ENCODE measurements at regions not wholly inside any gene's neighbourhood (a gene's known extent, or its start where the extent isn't known, plus 50 kb on each side); places are given as distances from the start of the nearest gene placed in this dataset.

- TF ChIP-seq YY1 (IDR thresholded peaks at IDR 0.05; ENCODE audit: insufficient read depth, insufficient read length) (no peak), ZNF274 (IDR thresholded peaks at IDR 0.05; ENCODE audit: low read depth, low read length) (no peak), SUZ12 (IDR thresholded peaks at IDR 0.05; ENCODE audit: extremely low read depth, insufficient read depth, insufficient read length) (no peak)
- no peak overlapping the region for H3K9ac ChIP-seq (ENCODE audit: insufficient read length, low read depth)
- H3K27me3 ChIP-seq (ENCODE audit: insufficient read depth, insufficient read length): no peaks in the 10 kb centered on the region
- no peaks in the 10 kb centered on the region for H3K4me1 ChIP-seq (ENCODE audit: insufficient read depth, insufficient read length)
- no peak overlapping the region for H3K4me3 ChIP-seq (ENCODE audit: insufficient read length, low read depth)
- no peak for DNase-seq (ENCODE audit: low read depth, low spot score)
- no peaks in the 10 kb centered on the region for H3K9me3 ChIP-seq (ENCODE audit: insufficient read depth, low read length)
- no peaks in the 10 kb centered on the region for H3K36me3 ChIP-seq (ENCODE audit: insufficient read depth, insufficient read length, low read length)
Measured at GRCh38 chr6:56378507-56378906, 131.1 kb upstream of the COL21A1 start.

DNA sequence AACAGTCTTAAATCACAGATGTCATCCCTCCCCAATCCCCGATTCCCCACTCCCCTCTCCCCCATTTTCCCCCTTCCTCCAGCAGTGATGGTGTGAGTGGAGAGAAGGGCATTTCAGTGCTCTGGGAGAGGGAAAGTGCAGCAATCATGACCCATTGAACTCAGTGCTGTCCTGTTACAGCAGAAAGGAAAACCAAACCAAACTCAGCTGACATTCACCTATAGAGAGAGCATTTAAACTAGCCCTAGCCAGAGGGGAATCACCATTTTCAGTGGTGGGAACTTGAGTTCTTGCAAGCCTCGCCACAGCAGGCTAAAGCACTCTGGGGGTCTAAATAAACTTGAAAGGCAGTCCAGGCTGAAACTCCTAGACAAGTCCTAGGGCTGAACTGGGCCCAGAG is 129.9 kb upstream of the COL21A1 start:
- H3K4me3 ChIP-seq (ENCODE audit: insufficient read length, low read depth): no peak overlapping the region
- no peaks in the 10 kb centered on the region for H3K36me3 ChIP-seq (ENCODE audit: insufficient read depth, insufficient read length, low read length)
- no peak for DNase-seq (ENCODE audit: low read depth, low spot score)
- no peaks in the 10 kb centered on the region for H3K27me3 ChIP-seq (ENCODE audit: insufficient read depth, insufficient read length)
- H3K9me3 ChIP-seq (ENCODE audit: insufficient read depth, low read length): no peaks in the 10 kb centered on the region
- no peak overlapping the region for H3K9ac ChIP-seq (ENCODE audit: insufficient read length, low read depth)
- no peaks in the 10 kb centered on the region for H3K4me1 ChIP-seq (ENCODE audit: insufficient read depth, insufficient read length)
- TF ChIP-seq YY1 (IDR thresholded peaks at IDR 0.05; ENCODE audit: insufficient read depth, insufficient read length) (no peak), SUZ12 (IDR thresholded peaks at IDR 0.05; ENCODE audit: extremely low read depth, insufficient read depth, insufficient read length) (no peak), ZNF274 (IDR thresholded peaks at IDR 0.05; ENCODE audit: low read depth, low read length) (no peak)

GRCh38 chr6:56375806-56376205 is 128.4 kb upstream of the COL21A1 start:
- Histone ChIP-seq H3K4me3 (ENCODE audit: insufficient read length, low read depth) (no peak overlapping the region), H3K27me3 (ENCODE audit: insufficient read depth, insufficient read length) (no peaks in the 10 kb centered on the region), H3K9me3 (ENCODE audit: insufficient read depth, low read length) (no peaks in the 10 kb centered on the region), H3K36me3 (ENCODE audit: insufficient read depth, insufficient read length, low read length) (no peaks in the 10 kb centered on the region), H3K9ac (ENCODE audit: insufficient read length, low read depth) (no peak overlapping the region), H3K4me1 (ENCODE audit: insufficient read depth, insufficient read length) (no peaks in the 10 kb centered on the region)
- no peak for TF ChIP-seq ZNF274 (IDR thresholded peaks at IDR 0.05; ENCODE audit: low read depth, low read length)
- no peak for TF ChIP-seq YY1 (IDR thresholded peaks at IDR 0.05; ENCODE audit: insufficient read depth, insufficient read length)
- no peak for TF ChIP-seq SUZ12 (IDR thresholded peaks at IDR 0.05; ENCODE audit: extremely low read depth, insufficient read depth, insufficient read length)
- DNase-seq (ENCODE audit: low read depth, low spot score): no peak

GRCh38 chr6:56374841-56375369 is 127.5 kb upstream of the COL21A1 start:
- H3K4me3 ChIP-seq (ENCODE audit: insufficient read length, low read depth): no peak overlapping the region
- H3K4me1 ChIP-seq (ENCODE audit: insufficient read depth, insufficient read length): no peaks in the 10 kb centered on the region
- no peaks in the 10 kb centered on the region for H3K9me3 ChIP-seq (ENCODE audit: insufficient read depth, low read length)
- H3K9ac ChIP-seq (ENCODE audit: insufficient read length, low read depth): no peak overlapping the region
- DNase-seq (ENCODE audit: low read depth, low spot score): no peak
- no peaks in the 10 kb centered on the region for H3K36me3 ChIP-seq (ENCODE audit: insufficient read depth, insufficient read length, low read length)
- H3K27me3 ChIP-seq (ENCODE audit: insufficient read depth, insufficient read length): no peaks in the 10 kb centered on the region
- TF ChIP-seq ZNF274 (IDR thresholded peaks at IDR 0.05; ENCODE audit: low read depth, low read length): no peak
- TF ChIP-seq YY1 (IDR thresholded peaks at IDR 0.05; ENCODE audit: insufficient read depth, insufficient read length): no peak
- no peak for TF ChIP-seq SUZ12 (IDR thresholded peaks at IDR 0.05; ENCODE audit: extremely low read depth, insufficient read depth, insufficient read length)

DNA sequence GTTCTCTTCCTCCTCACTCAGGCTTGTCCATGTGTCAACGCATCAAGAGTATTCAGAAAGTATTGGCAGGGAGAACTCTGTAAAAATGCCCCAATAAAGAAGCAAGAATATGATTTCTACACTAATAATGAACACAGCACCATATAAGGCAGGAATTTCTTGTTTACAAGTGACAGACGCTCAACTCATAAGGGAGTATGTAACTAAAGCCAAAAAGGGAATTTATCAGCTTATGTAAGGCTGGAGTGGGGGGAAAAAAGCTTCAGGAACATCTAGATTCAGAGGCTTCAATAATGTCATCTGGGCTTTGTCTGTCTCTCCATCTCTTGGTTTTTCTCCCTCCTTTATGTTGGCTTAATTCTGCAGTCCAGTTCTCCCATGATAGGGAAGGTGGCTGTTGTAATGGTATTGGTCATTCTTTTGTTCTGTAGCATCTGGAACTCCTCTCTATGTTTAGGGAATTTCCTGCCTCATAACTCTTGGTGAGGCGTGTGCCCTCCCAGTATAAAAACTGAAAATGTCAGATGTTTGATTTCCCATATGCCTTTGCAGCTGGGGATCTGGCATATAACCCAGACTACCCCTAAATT is 125.1 kb upstream of the COL21A1 start:
- Histone ChIP-seq H3K9me3 (ENCODE audit: insufficient read depth, low read length) (no peaks in the 10 kb centered on the region), H3K27me3 (ENCODE audit: insufficient read depth, insufficient read length) (no peaks in the 10 kb centered on the region), H3K9ac (ENCODE audit: insufficient read length, low read depth) (no peak overlapping the region), H3K4me1 (ENCODE audit: insufficient read depth, insufficient read length) (no peaks in the 10 kb centered on the region), H3K4me3 (ENCODE audit: insufficient read length, low read depth) (no peak overlapping the region), H3K36me3 (ENCODE audit: insufficient read depth, insufficient read length, low read length) (no peaks in the 10 kb centered on the region)
- no peak for DNase-seq (ENCODE audit: low read depth, low spot score)
- TF ChIP-seq ZNF274 (IDR thresholded peaks at IDR 0.05; ENCODE audit: low read depth, low read length) (no peak), SUZ12 (IDR thresholded peaks at IDR 0.05; ENCODE audit: extremely low read depth, insufficient read depth, insufficient read length) (no peak), YY1 (IDR thresholded peaks at IDR 0.05; ENCODE audit: insufficient read depth, insufficient read length) (no peak)

GRCh38 chr6:56370561-56371211 is 123.3 kb upstream of the COL21A1 start:
- Histone ChIP-seq H3K4me3 (ENCODE audit: insufficient read length, low read depth) (no peak overlapping the region), H3K4me1 (ENCODE audit: insufficient read depth, insufficient read length) (no peaks in the 10 kb centered on the region), H3K27me3 (ENCODE audit: insufficient read depth, insufficient read length) (no peaks in the 10 kb centered on the region), H3K36me3 (ENCODE audit: insufficient read depth, insufficient read length, low read length) (no peaks in the 10 kb centered on the region), H3K9ac (ENCODE audit: insufficient read length, low read depth) (no peak overlapping the region), H3K9me3 (ENCODE audit: insufficient read depth, low read length) (no peaks in the 10 kb centered on the region)
- no peak for DNase-seq (ENCODE audit: low read depth, low spot score)
- TF ChIP-seq SUZ12 (IDR thresholded peaks at IDR 0.05; ENCODE audit: extremely low read depth, insufficient read depth, insufficient read length) (no peak), ZNF274 (IDR thresholded peaks at IDR 0.05; ENCODE audit: low read depth, low read length) (no peak), YY1 (IDR thresholded peaks at IDR 0.05; ENCODE audit: insufficient read depth, insufficient read length) (no peak)

GRCh38 chr6:56370127-56370540 is 122.8 kb upstream of the COL21A1 start:
- H3K9me3 ChIP-seq (ENCODE audit: insufficient read depth, low read length): no peaks in the 10 kb centered on the region
- TF ChIP-seq YY1 (IDR thresholded peaks at IDR 0.05; ENCODE audit: insufficient read depth, insufficient read length) (no peak), SUZ12 (IDR thresholded peaks at IDR 0.05; ENCODE audit: extremely low read depth, insufficient read depth, insufficient read length) (no peak), ZNF274 (IDR thresholded peaks at IDR 0.05; ENCODE audit: low read depth, low read length) (no peak)
- H3K36me3 ChIP-seq (ENCODE audit: insufficient read depth, insufficient read length, low read length): no peaks in the 10 kb centered on the region
- H3K4me1 ChIP-seq (ENCODE audit: insufficient read depth, insufficient read length): no peaks in the 10 kb centered on the region
- no peaks in the 10 kb centered on the region for H3K27me3 ChIP-seq (ENCODE audit: insufficient read depth, insufficient read length)
- no peak for DNase-seq (ENCODE audit: low read depth, low spot score)
- H3K4me3 ChIP-seq (ENCODE audit: insufficient read length, low read depth): no peak overlapping the region
- H3K9ac ChIP-seq (ENCODE audit: insufficient read length, low read depth): no peak overlapping the region
